HG03442 (cell line): ENCODE measurements at regions not wholly inside any gene's neighbourhood (a gene's known extent, or its start where the extent isn't known, plus 50 kb on each side); places are given as distances from the start of the nearest gene placed in this dataset.

Experiments
- ATAC-seq: cut with Tn5 transposase; IDR thresholded peaks from one replicate; pipeline ENCODE4 v1.9.1; 2021; ENCODE audit warnings: mild to moderate bottlenecking, moderate library complexity; ENCODE audit not compliant: unreplicated experiment

DNA sequence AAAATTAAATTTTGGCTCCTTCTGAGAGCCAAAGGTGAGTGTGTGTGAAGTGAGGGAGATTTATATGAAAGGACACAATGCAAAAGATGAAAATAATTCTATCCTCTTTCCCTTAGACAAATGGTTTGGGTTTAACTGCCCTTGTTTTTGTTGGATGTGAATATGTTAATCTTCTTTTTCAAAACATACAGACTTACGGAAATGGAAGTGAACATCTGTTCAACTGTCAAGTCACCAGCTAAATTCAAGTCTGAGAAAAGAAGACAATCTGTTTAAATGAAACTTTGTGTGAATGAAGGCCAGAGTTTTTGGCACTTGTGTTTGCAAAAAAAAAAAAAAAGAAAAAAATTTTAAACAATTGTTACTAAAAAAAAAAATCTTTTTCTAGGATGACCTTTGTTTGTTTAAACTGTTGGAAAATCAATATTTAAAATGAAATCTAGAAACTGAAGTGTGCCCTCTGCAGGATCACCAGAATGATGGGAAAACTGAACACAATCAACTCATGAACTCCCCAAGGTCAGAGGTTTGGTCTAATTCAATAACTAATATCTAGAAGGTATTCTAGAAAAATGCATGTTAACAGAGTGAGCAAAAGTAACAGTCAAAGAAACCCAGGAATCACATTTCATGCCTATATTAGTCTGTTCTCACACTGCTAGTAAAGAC lies 448.8 kb downstream of the FLRT2 start:
- no peak for ATAC-seq

DNA sequence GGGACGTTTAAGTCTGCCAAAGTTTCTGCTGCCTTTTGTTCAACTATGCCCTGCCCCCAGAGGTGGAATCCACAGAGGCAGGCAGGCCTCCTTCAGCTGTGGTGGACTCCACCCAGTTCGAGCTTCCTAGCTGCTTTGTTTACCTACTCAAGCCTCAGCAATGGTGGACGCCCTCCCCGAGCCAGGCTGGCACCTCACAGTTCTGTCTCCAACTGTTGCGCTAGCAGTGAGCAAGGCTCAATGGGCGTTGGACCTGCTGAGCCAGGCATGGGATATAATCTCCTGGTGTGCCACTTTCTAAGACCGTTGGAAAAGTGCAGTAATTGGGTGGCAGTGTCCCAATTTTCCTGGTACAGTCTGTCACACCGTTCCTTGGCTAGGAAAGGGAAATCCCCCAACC lies 444.7 kb downstream of the FLRT2 start:
- no peak for ATAC-seq

- no peak for ATAC-seq
These were observed 433.5 kb downstream of the FLRT2 start for GRCh38 chr14:85963486-85963885.

- no peak for ATAC-seq
These were observed 430.8 kb downstream of the FLRT2 start for GRCh38 chr14:85960756-85961155.

GRCh38 chr14:85959063-85959462 lies 429.1 kb downstream of the FLRT2 start:
- no peak for ATAC-seq

- no peak for ATAC-seq
These were observed 428.1 kb downstream of the FLRT2 start for GRCh38 chr14:85958069-85958468.

DNA sequence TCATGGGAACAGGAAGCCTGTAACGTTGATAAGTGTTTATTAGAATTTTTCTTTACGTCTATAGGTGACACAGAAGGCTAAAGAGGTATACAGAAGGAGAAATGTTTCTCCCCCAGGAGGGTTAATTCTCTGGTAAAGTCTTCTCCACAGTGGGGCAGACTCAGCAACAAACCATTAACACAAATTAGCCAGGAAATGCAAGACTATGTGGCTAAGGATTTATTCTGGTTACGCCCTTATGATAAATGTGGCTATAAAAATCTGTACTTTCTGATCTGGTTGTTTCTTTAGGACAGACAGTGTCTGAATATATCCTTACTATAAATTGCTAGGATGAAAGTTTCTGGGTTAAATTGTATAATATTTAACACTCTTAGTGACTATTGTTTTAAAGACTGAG lies 423.3 kb downstream of the FLRT2 start:
- no peak for ATAC-seq

GRCh38 chr14:85948153-85948552 lies 418.2 kb downstream of the FLRT2 start:
- no peak for ATAC-seq

- no peak for ATAC-seq
These were observed 417.7 kb downstream of the FLRT2 start for GRCh38 chr14:85947461-85948139.

- ATAC-seq, result no peak
These were observed 413.2 kb downstream of the FLRT2 start for GRCh38 chr14:85943192-85943591.

DNA sequence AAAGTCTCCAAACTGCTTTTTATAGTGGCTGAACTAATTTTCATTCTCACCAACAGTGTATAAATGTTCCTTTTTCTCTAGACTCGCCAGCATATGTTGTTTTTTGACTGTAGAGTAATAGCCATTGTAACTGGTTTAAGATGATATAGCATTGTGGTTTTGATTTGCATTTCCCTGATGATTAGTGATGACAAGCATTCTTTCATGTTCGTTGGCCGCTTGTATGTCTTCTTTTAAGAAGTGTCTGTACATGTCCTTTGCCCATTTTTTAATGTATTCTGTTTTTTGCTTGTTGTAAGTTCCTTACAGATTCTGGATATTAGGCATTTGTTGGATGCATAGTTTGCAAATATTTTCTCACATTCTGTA lies 404.9 kb downstream of the FLRT2 start:
- peak; percentile 42 for ATAC-seq

- peak; percentile 87 for ATAC-seq
These were observed 404.4 kb downstream of the FLRT2 start for GRCh38 chr14:85934123-85934885.

DNA sequence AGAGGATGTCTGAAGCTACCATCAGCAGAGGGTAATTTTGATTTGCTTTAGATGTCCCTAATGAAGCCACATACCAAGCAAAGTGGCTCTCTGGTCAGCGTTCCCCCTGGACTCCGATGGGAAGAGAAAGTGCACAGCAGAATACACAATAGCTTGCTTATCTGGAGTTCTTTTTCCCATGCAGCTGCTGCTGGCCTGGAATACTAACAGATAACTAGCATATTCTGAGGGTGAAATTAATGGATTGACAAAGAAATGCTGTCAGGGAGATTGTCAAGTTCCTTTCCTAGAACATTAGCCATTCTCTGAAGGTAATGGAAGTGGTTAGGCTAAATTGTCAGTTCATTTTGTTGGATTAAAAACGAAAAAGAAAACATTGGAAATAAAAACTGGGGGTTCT lies 391.3 kb downstream of the FLRT2 start:
- ATAC-seq, result no peak

GRCh38 chr14:85917716-85918115 lies 387.8 kb downstream of the FLRT2 start:
- ATAC-seq, result no peak

DNA sequence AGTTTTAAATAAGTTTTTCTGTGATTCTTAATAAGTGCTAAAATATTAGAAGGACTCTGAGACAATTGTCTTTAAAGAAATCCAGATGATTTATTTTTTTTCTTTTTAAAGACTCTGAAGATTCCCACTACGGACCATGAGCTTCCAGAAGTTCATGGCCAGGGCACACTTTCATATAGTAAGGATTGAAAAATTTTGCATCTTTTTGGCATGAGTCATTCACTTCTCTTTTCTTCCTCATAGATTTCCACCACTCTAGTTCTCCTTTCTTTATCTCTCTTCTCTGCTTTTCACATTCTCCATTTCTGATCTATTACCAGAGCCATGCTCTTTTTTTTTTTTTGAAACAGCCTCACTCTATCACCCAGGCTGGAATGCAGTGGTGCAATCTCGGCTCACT lies 385.8 kb downstream of the FLRT2 start:
- ATAC-seq, result no peak

DNA sequence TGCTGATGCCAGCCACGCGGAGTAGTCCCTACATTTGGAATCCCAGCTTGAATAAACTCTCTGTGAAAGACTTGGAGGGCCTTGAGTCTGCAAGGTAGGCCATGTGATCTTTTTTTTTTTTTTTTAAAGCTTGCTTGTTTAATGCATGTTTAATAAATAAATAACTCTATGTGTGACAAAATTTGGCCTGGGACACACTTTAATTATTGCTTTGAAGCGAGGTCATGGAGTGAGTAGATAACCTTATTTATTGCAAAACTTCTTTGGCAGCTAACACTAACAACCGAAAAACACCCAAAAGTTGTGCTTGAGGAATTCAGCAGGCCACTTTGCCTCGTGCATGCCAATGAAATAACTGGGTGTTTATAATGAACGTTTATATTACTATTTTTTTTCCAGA lies 382.2 kb downstream of the FLRT2 start:
- ATAC-seq, result no peak

- ATAC-seq, result no peak
These were observed 381.1 kb downstream of the FLRT2 start for GRCh38 chr14:85911044-85911443.

GRCh38 chr14:85909581-85909980 lies 379.6 kb downstream of the FLRT2 start:
- no peak for ATAC-seq

GRCh38 chr14:85907536-85907935 lies 377.6 kb downstream of the FLRT2 start:
- no peak for ATAC-seq

DNA sequence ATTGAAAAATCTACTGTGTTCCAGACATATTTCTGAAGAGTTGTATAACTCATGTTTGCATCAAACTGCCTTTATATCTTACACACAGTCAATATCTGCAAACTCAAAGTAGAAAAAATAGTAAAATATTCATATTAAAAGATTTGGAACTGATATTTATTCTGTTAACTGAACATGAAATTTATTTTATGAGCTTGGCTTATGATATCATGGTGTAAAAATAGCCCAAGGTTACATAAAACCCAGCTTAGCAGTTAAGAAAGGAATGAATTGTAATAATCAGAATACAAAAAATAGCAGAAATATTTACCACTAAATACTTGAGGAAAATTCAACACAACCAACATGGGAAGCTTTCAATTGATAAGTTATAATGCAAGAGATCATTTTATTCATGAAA lies 367.9 kb downstream of the FLRT2 start:
- ATAC-seq, result no peak

GRCh38 chr14:85895603-85896002 lies 365.7 kb downstream of the FLRT2 start:
- ATAC-seq, result no peak

DNA sequence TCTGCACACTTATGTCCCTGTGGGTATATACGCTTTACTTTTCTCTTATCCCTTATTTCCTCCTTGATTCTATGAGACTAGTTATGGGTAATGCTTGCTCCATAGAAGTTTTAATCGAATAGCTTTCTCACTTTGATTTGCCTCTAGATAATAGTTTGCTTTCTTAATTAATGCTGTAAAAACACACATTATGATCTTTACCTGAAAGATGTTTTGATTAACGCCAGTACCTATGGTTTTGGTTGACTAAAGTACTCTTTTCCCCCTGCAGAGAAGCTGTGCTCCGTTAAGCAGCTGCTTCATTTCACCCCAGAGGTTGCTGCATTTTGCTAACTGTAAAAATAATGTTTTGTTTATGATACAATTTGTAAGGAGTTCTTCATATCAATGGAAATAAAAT lies 362.3 kb downstream of the FLRT2 start:
- no peak for ATAC-seq
